B cell (primary cell): ENCODE measurements at regions not wholly inside any gene's neighbourhood (a gene's known extent, or its start where the extent isn't known, plus 50 kb on each side); places are given as distances from the start of the nearest gene placed in this dataset.

Source experiments
- ATAC-seq: fragments of 200-7000 bp; cut with Tn5 transposase; one replicate; pipeline ENCODE4 v1.10.0; 2021; ENCODE audit warnings: low read depth, mild to moderate bottlenecking, moderate number of reproducible peaks, moderate library complexity
- CTCF ChIA-PET: fragments of 350-600 bp; sonication (Branson Sonifier 250); formaldehyde crosslinking; loops from one replicate; lab custom pipeline; 2021; ENCODE audit warnings: antibody characterized with exemption, inconsistent platforms; lab: Charles Lee
- POLR2A ChIA-PET: fragments of 350-600 bp; sonication (Branson Sonifier 250); formaldehyde crosslinking; loops from one replicate; lab custom pipeline; 2021; ENCODE audit warnings: antibody characterized with exemption; lab: Charles Lee
- DNase-seq: peaks from one replicate; pipeline ENCODE4 v3.0.0; 2013
- H2AFZ ChIP-seq: 2 replicates; pipeline ENCODE4 v1.6.1; 2012; ENCODE audit warnings: mild to moderate bottlenecking, low read depth, low read length; ENCODE audit not compliant: insufficient read depth, poor library complexity, severe bottlenecking
- H3K27ac ChIP-seq, 2 donors: 1 replicate in 1 of 2; 2 replicates in 1 of 2; pipeline ENCODE4 v1.5.1; 2012 to 2013; ENCODE audit warnings: low read length in 2 of 2, mild to moderate bottlenecking in 2 of 2, moderate library complexity in 1 of 2
- H3K27me3 ChIP-seq, 4 experiments: fragments of 200-600 bp in 1 of 4; sonication (generic) in 1 of 4; replicated peaks in 1 of 4; 1 replicate in 2 of 4; 2 replicates in 2 of 4; pipeline versions ENCODE4 v1.6.1 to v1.7.0; 2013 to 2016; ENCODE audit warnings: low read length in 3 of 4, mild to moderate bottlenecking in 2 of 4, mixed read lengths in 1 of 4, moderate library complexity in 1 of 4; ENCODE audit not compliant: insufficient read depth in 4 of 4, control insufficient read depth in 3 of 4; ENCODE audit errors: control extremely low read depth in 1 of 4
- H3K36me3 ChIP-seq, 2 experiments: replicated peaks in 1 of 2; 1 replicate in 1 of 2; 2 replicates in 1 of 2; pipeline versions ENCODE4 v1.6.1 to v1.7.1; 2013; ENCODE audit warnings: low read length in 1 of 2; ENCODE audit not compliant: insufficient read depth in 2 of 2, control insufficient read depth in 1 of 2; ENCODE audit errors: control extremely low read depth in 1 of 2, extremely low read depth in 1 of 2
- H3K4me1 ChIP-seq, 2 donors: fragments of 200-600 bp in 1 of 2; sonication (generic) in 1 of 2; 1 replicate in 1 of 2; 2 replicates in 1 of 2; pipeline versions ENCODE4 v1.5.1 to v1.6.1; 2013 to 2017; ENCODE audit warnings: low read length in 2 of 2; ENCODE audit not compliant: control insufficient read depth in 2 of 2, insufficient read depth in 2 of 2
- H3K4me2 ChIP-seq: replicated peaks from 2 replicates; pipeline ENCODE3; 2012; ENCODE audit warnings: mild to moderate bottlenecking, low read depth, low read length; ENCODE audit not compliant: poor library complexity, severe bottlenecking
- H3K4me3 ChIP-seq, 5 experiments: fragments of 200-600 bp in 1 of 5; sonication (generic) in 1 of 5; 1 replicate in 3 of 5; 2 replicates in 2 of 5; pipeline versions ENCODE4 v1.5.1 to v1.7.0; 2011 to 2016; ENCODE audit warnings: low read length in 4 of 5, mild to moderate bottlenecking in 4 of 5, low read depth in 2 of 5, control low read depth in 1 of 5, moderate library complexity in 1 of 5; ENCODE audit not compliant: insufficient read depth in 1 of 5; ENCODE audit errors: control extremely low read depth in 1 of 5, extremely low read depth in 1 of 5
- H3K79me2 ChIP-seq: fragments of 200-600 bp; sonication (generic); one replicate; pipeline ENCODE4 v1.6.0; 2016; ENCODE audit warnings: low read length; ENCODE audit not compliant: control insufficient read depth, insufficient read depth
- H3K9ac ChIP-seq: fragments of 200-600 bp; sonication (generic); 2 replicates; pipeline ENCODE4 v1.6.1; 2017; ENCODE audit warnings: mild to moderate bottlenecking, low read length, moderate library complexity
- H3K9me3 ChIP-seq, 3 donors: one replicate each; pipeline versions ENCODE4 v1.6.1 to v1.7.1; 2013; ENCODE audit warnings: low read length in 2 of 3; ENCODE audit not compliant: control insufficient read depth in 2 of 3, insufficient read depth in 1 of 3; ENCODE audit errors: control extremely low read depth in 1 of 3
- H4K20me1 ChIP-seq: 2 replicates; pipeline ENCODE4 v1.6.0; 2012; ENCODE audit warnings: mild to moderate bottlenecking, low read length; ENCODE audit not compliant: insufficient read depth, control insufficient read depth, poor library complexity, severe bottlenecking
- H3K27ac Mint-ChIP-seq: one replicate; pipeline ENCODE4 v1.8.0; 2021; ENCODE audit warnings: mixed read lengths
- H3K27me3 Mint-ChIP-seq: one replicate; pipeline ENCODE4 v1.8.0; 2021; ENCODE audit warnings: mixed read lengths
- H3K4me1 Mint-ChIP-seq: one replicate; pipeline ENCODE4 v1.8.0; 2021; ENCODE audit warnings: mixed read lengths
- H3K4me3 Mint-ChIP-seq: one replicate; pipeline ENCODE4 v1.8.0; 2021; ENCODE audit warnings: mixed read lengths
- H3K9me3 Mint-ChIP-seq: one replicate; pipeline ENCODE4 v1.8.0; 2022; ENCODE audit warnings: mixed read lengths; ENCODE audit not compliant: insufficient read depth
- EZH2 ChIP-seq: IDR thresholded peaks from 2 replicates; pipeline ENCODE4 v1.6.1; 2012; ENCODE audit warnings: borderline replicate concordance, low read depth, mild to moderate bottlenecking, moderate library complexity, low read length; ENCODE audit not compliant: insufficient read depth, poor library complexity, severe bottlenecking
- WGBS: methylation state at CpG from one replicate; pipeline ENCODE4 v1.1.5; 2013; ENCODE audit warnings: missing lambda C conversion rate; ENCODE audit not compliant: insufficient coverage; 5-methylcytosine and 5-hydroxymethylcytosine counted together
- intact Hi-C: fragments of 100-400 bp; cut with micrococcal nuclease; formaldehyde crosslinking; loops from one replicate; pipeline ENCODE4 v1.10.0; 2022
- TF ChIP-seq, protein P1 (sequence below): fragments of 200-600 bp; IDR thresholded peaks from one replicate; pipeline ENCODE4 v1.8.0; 2022; ENCODE audit warnings: antibody characterized with exemption, mild to moderate bottlenecking

DNA sequence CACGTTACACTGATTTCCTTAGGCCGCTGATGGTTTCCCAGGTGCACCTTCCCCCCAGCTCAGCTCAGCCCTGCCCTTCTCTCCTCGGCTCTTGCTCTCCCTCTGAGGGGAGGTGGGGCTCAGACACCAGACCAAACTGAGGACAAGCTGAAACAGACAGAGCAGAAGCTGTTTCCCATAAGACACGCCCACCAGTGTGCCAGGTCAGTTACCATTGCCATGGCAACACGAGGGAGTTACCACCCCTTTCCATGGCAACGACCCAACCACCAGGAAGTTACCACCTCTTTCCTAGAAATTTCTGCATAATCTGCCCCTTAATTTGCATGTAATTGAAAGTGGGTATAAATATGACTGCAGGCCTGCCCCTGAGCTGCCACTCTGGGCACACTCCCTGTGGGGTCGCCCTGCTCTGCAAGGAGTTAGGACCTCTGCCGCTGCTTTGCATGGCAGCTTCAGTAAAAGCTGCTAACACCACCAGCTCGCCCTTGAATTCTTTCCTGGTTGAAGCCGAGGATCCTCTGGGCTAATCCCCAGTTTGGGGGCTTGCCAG, 120.9 kb upstream of the SMIM21 start:
- ChIA-PET CTCF (no interaction called here), POLR2A (no interaction called here)
- no peak overlapping the region for H3K4me3 Mint-ChIP-seq
- no peak for ATAC-seq
- no peak for DNase-seq
- Histone ChIP-seq H3K4me2 (no peak overlapping the region), H3K9ac (no peak overlapping the region), H3K36me3 (no peaks in the 10 kb centered on the region), H3K79me2 (no peaks in the 10 kb centered on the region), H3K4me1 (no peaks in the 10 kb centered on the region), H4K20me1 (no peaks in the 10 kb centered on the region), H3K9me3 (peaks cover 0 to 3% (median 0%) of the 10 kb centered on the region in 3 donors), H3K4me3 (no peak overlapping the region), H3K27ac (no peak overlapping the region), H3K27me3 (no peaks in the 10 kb centered on the region), H2AFZ (no peak overlapping the region)
- no peaks in the 10 kb centered on the region for H3K9me3 Mint-ChIP-seq
- peaks cover 13% of the 10 kb centered on the region for H3K27me3 Mint-ChIP-seq
- intact Hi-C loops: no loop called here
- TF ChIP-seq EZH2: no peak
- TF ChIP-seq, protein P1, sequence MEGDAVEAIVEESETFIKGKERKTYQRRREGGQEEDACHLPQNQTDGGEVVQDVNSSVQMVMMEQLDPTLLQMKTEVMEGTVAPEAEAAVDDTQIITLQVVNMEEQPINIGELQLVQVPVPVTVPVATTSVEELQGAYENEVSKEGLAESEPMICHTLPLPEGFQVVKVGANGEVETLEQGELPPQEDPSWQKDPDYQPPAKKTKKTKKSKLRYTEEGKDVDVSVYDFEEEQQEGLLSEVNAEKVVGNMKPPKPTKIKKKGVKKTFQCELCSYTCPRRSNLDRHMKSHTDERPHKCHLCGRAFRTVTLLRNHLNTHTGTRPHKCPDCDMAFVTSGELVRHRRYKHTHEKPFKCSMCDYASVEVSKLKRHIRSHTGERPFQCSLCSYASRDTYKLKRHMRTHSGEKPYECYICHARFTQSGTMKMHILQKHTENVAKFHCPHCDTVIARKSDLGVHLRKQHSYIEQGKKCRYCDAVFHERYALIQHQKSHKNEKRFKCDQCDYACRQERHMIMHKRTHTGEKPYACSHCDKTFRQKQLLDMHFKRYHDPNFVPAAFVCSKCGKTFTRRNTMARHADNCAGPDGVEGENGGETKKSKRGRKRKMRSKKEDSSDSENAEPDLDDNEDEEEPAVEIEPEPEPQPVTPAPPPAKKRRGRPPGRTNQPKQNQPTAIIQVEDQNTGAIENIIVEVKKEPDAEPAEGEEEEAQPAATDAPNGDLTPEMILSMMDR: no peak
- no peak overlapping the region for H3K27ac Mint-ChIP-seq
- H3K4me1 Mint-ChIP-seq: no peaks in the 10 kb centered on the region
- WGBS: 62% methylated on average over 9 of the region's 10 CpGs

DNA sequence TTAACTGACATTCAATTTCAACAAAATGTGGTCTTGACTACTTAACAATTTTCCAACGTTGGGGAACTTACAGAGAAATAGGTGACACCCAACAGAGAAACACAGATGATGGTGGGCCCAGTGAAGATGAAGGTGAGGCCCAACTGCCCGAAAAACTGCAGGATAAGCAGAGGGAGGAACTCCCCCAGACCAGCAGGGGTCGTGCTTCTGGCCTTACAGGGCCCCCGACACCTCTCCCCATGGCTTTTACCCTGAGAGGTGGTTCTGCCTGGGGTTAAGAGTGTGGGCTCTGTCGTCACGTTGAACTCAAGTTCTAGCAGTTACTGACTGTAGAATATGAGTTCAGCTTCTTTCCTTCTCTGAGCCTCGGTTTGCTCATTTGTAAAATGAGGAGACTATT, 119.5 kb upstream of the SMIM21 start:
- Histone ChIP-seq H3K79me2 (no peaks in the 10 kb centered on the region), H2AFZ (no peak overlapping the region), H3K27ac (no peak overlapping the region), H3K27me3 (no peaks in the 10 kb centered on the region), H3K4me2 (no peak overlapping the region), H4K20me1 (no peaks in the 10 kb centered on the region), H3K9me3 (peaks cover 0 to 3% (median 0%) of the 10 kb centered on the region in 3 donors), H3K9ac (no peak overlapping the region), H3K36me3 (no peaks in the 10 kb centered on the region), H3K4me1 (no peaks in the 10 kb centered on the region), H3K4me3 (no peak overlapping the region)
- ChIA-PET POLR2A (no interaction called here), CTCF (no interaction called here)
- Mint-ChIP-seq H3K4me3 (no peak overlapping the region), H3K27me3 (peaks cover 7% of the 10 kb centered on the region), H3K27ac (no peak overlapping the region), H3K9me3 (no peaks in the 10 kb centered on the region), H3K4me1 (no peaks in the 10 kb centered on the region)
- DNase-seq (no peak), ATAC-seq (no peak)
- intact Hi-C loops: no loop called here
- TF ChIP-seq EZH2: no peak
- TF ChIP-seq, protein P1: no peak
- 93% methylated on average over 3 of the region's 7 CpGs for WGBS
